Uterus (tissue), 2 donors: ENCODE measurements at regions not wholly inside any gene's neighbourhood (a gene's known extent, or its start where the extent isn't known, plus 50 kb on each side); places are given as distances from the start of the nearest gene placed in this dataset.

Source experiments
- CTCF ChIP-seq, 4 experiments: fragments of 200-600 bp in 2 of 4; fragments of 450-650 bp in 2 of 4; sonication (generic) in 2 of 4; IDR thresholded peaks; one replicate each; pipeline ENCODE4 v1.5.1; 2016 to 2019; ENCODE audit warnings: antibody characterized with exemption in 4 of 4, mild to moderate bottlenecking in 2 of 4, moderate library complexity in 1 of 4
- POLR2A ChIP-seq, 2 donors: fragments of 450-650 bp; IDR thresholded peaks; one replicate each; pipeline ENCODE4 v1.6.1; 2016; ENCODE audit warnings: antibody characterized with exemption in 2 of 2, mild to moderate bottlenecking in 1 of 2, moderate library complexity in 1 of 2

GRCh38 chr1:191620883-191621282 lies 537.4 kb upstream of the RGS18 start:
- TF ChIP-seq POLR2A (IDR thresholded peaks at IDR 0.05) (no peak), CTCF (IDR thresholded peaks at IDR 0.05) (no peak)
